KOPT-K1 (cell line): ENCODE measurements at regions not wholly inside any gene's neighbourhood (a gene's known extent, or its start where the extent isn't known, plus 50 kb on each side); places are given as distances from the start of the nearest gene placed in this dataset.
"Not testable (repeated sequence)": the region's sequence is repeated elsewhere in the genome, so short reads cannot be mapped to it uniquely, and the experiment has no call there.

Experiments used
- H3K27ac ChIP-seq: fragments of 200-600 bp; sonication (generic); 2 replicates; pipeline ENCODE4 v1.5.1; 2016; ENCODE audit warnings: antibody characterized with exemption, mild to moderate bottlenecking, low read depth, low read length; ENCODE audit not compliant: poor library complexity, severe bottlenecking
- H3K36me3 ChIP-seq: fragments of 200-600 bp; sonication (generic); 2 replicates; pipeline ENCODE4 v1.5.1; 2017; ENCODE audit warnings: antibody characterized with exemption, mild to moderate bottlenecking, low read length, moderate library complexity; ENCODE audit not compliant: insufficient read depth
- H3K9me3 ChIP-seq: fragments of 200-600 bp; sonication (generic); 2 replicates; pipeline ENCODE4 v1.5.1; 2017; ENCODE audit warnings: antibody characterized with exemption, low read length, mild to moderate bottlenecking; ENCODE audit not compliant: insufficient read depth, poor library complexity, severe bottlenecking

DNA sequence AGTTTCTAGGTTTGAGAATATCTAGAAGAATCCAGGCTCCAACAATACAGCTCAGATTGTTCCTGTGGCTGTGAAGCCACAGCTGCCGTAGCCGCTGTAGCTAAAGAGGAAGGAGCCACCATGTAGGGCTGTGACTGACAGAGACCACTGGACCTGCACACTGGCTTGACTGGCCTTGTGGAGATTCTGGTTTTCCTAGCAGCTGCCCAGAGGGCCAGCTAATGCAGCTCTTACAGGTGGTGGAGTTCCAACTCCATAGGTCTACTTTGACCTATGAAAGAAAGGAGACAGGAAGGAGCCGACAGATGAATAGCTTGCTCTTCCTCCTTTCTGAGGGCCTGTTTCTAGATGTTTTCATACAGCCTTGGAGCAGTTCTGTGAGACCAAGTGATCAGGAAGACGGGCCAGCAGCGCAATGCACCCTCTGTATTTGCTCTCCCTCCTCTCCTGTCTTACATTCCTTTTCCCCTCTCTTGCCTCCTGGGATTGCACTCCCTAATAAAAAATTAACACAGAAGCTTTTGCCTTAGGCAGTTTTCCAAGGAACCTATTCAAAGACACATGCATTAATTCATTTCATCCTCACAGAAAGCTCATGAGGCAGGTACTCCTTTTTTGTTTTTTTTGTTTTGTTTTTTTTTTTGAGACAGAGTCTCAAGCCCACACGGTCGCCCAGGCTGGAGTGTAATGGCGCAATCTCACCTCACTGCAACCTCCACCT is 51.8 kb upstream of the MYB start:
- no peaks in the 10 kb centered on the region for H3K36me3 ChIP-seq
- no peaks in the 10 kb centered on the region for H3K9me3 ChIP-seq
- peak overlapping the region; percentile 78 for H3K27ac ChIP-seq

DNA sequence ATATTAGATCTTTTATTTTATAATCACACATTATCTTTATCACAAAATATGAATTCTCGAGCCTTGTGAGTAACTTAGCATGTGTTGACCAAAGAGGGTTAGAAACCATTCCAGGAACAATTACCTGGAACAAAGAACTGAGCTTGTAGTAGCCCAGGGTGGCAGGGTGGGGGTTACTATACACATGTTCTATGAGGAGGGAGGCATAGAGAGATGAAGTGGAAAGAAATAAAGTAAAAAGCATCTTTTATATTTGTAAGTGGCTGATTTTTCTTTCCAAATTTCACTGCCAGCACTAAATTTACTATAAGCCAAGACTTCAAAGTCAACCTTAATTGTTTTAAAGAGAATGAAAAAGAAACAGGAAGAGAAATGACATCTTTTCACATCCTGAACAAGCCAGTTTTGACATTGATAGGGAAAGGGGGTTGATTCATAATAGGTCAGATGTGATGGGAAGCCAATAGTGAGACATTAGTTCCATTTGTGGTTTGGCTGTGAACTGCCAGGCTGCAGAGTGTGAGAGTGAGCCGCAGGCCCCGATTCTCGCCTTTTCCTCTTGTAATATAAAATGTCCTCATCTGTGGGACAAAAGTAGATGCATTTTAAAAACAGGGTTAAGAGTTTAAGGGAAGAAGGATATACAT is 52.7 kb upstream of the MYB start:
- Histone ChIP-seq H3K27ac (peak overlapping the region; percentile 78), H3K36me3 (no peaks in the 10 kb centered on the region), H3K9me3 (no peaks in the 10 kb centered on the region)

DNA sequence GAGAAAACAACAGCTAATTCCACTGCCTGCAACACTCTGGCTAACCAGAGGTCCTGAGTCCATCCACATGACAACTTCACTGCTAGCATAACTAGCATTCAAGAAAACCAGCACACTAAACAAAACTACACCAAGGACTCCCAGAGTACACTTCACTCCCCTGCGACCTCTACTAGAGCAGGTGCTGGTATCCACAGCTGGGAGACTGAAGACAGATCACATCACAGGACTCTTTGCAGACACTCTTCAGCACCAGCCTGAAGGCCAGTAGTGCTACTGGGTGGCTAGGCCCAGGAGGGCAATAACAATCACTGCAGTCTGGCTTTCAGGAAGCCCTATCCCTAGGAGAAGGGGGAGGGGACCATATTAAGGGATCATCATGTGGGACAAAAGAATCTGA is 54.4 kb upstream of the MYB start:
- Histone ChIP-seq H3K36me3 (no peaks in the 10 kb centered on the region), H3K27ac (peak overlapping the region; percentile 9), H3K9me3 (no peaks in the 10 kb centered on the region)

GRCh38 chr6:135126034-135126433 is 55.1 kb upstream of the MYB start:
- Histone ChIP-seq H3K27ac (no peak overlapping the region), H3K36me3 (no peaks in the 10 kb centered on the region), H3K9me3 (no peaks in the 10 kb centered on the region)

DNA sequence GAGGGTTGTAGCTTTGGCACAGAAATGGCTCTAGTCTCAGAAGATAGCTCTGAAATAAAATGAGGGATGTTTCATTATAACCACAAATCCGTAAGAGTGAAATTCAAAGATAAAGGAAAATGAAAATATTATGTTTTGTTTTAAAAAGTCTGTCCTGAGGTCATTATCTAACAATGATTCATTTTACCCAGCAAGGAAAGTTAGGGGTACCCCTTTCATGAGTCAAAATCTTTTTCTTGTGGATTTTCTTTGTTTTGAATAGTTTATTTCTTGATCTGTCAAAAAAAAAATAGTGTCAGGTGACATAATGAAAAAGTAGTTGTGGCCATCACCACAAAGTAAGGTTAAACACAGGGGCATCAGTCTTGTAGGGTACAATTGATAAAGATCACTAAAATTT is 59.7 kb upstream of the MYB start:
- no peaks in the 10 kb centered on the region for H3K9me3 ChIP-seq
- no peaks in the 10 kb centered on the region for H3K36me3 ChIP-seq
- no peak overlapping the region for H3K27ac ChIP-seq

DNA sequence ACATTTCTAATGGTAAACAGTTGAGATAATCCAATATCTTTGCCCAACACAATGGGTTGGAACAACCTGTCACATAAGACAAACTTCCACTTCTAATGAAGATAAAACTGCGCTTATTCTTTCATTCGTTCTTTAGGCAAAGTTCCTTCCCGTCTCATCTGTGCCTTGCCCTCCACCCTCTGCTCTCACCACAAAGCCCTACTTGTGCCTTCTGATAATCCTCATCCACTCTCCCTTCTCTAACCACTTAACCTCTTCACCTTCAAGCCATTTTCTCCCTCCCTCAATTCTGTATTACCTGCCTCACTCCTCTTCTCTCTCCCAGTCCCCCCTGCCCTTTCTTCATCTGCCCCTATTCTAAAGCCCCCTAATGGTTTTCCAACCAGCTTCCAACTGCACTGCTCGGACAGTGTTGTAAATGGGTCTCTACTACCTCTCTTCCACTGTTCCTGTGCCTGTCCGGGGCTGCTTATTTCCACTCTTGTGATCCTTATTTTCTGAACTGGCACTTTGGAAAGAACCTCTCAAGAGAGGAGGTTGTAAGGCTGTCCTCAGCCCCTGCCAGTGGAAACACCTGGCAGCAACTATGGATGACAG is 62.9 kb upstream of the MYB start:
- Histone ChIP-seq H3K27ac (no peak overlapping the region), H3K9me3 (no peaks in the 10 kb centered on the region), H3K36me3 (no peaks in the 10 kb centered on the region)

DNA sequence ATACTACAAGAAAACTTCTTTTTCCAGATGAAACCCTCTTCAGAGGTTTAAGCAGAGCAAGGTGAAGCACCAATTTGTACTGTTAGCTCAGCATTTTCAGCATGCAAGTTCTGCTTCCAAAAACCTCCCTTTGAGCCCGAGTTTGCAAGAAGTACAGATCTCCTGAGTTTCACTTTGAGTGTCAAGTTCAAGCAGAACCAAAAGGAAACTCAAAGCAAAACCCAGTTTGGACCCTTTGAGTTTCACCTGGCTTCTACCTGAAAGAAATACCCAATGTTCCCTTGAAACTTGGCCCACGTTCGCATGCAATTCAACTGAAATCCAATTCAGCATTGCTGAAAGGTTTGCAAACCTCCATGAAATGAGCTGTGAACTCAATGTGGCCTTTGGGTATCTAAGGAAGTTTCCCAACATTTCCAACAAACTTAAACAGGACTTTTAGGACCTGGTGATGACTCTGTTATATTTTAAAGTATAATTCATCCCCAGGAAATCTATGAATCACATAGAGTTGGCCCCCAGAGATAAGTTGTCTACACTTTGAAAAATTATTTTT is 62.9 kb upstream of the HBS1L start:
- peak overlapping the region; percentile 27 for H3K27ac ChIP-seq
- no peaks in the 10 kb centered on the region for H3K9me3 ChIP-seq
- no peaks in the 10 kb centered on the region for H3K36me3 ChIP-seq

DNA sequence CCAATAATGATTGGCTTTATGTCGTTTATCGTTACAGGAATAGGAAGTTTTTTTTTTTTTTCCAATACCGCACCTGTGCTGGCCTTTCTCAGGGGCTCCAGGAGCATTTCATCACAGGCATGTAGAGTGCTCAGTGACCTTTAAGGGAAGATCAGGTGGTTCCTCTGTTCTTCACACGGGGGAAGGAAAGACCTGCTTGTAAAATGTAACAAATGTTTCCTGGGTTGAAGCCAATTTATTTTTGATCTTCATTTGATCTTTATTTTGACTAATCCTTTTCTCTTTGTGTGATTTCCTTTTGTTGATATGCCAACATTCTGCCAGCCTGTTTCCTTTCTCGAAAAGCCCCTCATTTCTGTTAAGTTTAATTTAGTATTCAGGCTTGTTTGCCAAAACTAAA is 61.9 kb upstream of the HBS1L start:
- no peaks in the 10 kb centered on the region for H3K9me3 ChIP-seq

DNA sequence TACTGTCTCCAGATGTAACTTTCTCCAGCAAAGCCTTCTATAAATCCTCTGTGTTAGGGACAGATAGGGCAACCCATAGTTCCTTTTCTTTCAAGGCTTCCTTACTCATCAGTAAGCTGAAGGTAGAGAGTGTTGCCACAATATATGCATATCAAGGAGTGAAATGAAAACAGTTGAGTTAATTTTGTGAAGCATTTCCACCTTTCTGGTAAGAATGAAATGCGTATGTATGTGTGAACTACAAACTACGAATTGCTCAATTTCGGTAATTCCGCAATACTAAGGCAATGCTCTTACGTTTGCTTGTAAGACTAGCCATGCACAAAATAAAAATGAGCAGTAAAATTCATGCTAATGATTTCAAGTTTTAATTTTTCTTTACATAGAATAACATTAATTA is 61.2 kb upstream of the HBS1L start:
- no peaks in the 10 kb centered on the region for H3K36me3 ChIP-seq
- H3K9me3 ChIP-seq, result no peaks in the 10 kb centered on the region
- H3K27ac ChIP-seq, result no peak overlapping the region

More for the DNA sequence above, 61.9 kb upstream of the HBS1L start:
- peak overlapping the region; percentile 27 for H3K27ac ChIP-seq
- no peaks in the 10 kb centered on the region for H3K36me3 ChIP-seq

- H3K27ac ChIP-seq, result no peak overlapping the region
- no peaks in the 10 kb centered on the region for H3K36me3 ChIP-seq
- H3K9me3 ChIP-seq, result no peaks in the 10 kb centered on the region
These were observed 60.8 kb upstream of the HBS1L start for GRCh38 chr6:135115411-135115810.

DNA sequence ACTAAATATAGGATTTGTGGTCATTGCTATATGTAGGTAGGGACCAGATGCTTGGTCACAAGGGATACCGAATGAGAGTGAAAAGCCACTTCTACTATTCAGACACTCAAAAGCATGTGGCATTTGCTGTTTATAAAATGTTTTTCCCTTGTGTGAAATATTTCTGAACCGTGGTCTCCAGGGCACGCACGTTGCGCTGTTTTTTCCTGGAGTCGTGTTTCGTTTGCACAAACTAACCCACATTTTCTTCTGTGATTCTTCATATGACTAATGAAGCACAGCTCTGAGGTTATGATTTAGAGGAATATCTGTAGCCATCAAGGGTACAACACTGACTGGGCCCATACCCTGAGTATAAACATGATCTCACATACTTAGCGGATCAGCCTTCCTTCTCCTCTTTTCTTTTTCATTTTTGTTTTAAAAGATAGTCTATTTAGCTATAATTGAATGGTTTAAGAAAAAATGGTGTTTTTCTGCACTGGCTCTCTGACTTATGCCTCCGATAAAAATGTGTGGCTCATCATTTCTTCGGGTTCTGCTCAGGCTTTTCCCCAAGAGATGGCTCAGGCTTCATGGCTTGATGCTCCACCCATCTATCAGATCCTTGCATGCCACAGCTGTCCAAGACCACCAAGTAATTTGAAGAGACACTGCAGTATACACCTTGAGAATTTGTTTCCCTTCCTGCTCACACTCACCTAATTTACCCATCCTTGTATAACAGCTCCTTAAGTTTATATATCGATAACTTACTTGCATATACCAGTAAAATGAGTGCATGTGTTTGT is 59.9 kb upstream of the HBS1L start:
- H3K9me3 ChIP-seq, result no peaks in the 10 kb centered on the region
- no peak overlapping the region for H3K27ac ChIP-seq
- H3K36me3 ChIP-seq, result no peaks in the 10 kb centered on the region

DNA sequence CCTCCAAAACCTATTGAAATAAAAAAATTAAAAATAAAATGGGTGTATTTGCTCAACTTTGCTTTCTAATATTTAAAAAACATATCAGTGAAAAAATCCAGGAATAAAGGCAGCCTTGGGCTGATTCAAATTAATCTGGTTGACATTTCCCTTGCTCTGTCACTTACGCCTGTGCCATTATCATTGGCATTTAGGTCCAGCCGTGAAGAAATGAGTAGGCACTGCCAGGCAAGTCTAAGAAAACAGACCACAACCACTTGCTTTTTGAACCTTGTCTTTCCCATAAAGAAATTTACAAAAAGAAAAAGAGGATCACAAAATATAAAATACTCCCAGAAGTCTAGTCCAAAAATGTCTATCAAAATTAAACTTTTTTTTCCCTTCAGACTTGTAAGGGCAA is 59.2 kb upstream of the HBS1L start:
- no peaks in the 10 kb centered on the region for H3K36me3 ChIP-seq
- H3K9me3 ChIP-seq, result no peaks in the 10 kb centered on the region
- H3K27ac ChIP-seq, result no peak overlapping the region

DNA sequence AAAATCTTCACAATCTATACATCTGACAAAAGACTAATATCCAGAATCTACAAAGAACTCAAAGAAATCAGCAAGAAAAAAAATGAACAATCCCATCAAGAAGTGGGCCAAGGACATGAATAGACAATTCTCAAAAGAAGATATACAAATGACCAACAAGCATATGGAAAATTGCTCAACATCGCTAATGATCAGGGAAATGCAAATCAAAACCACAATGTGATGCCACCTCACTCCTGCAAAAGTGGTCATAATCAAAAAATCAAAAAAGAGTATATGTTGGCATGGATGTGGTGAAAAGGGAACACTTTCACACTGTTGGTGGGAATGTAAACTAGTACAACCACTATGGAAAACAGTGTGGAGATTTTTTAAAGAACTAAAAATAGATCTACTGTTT is 58.3 kb upstream of the HBS1L start:
- not testable (repeated sequence) for H3K9me3 ChIP-seq, H3K36me3 ChIP-seq

GRCh38 chr6:135110261-135110781 is 55.7 kb upstream of the HBS1L start:
- not testable (repeated sequence) for H3K36me3 ChIP-seq, H3K9me3 ChIP-seq, H3K27ac ChIP-seq

More for the DNA sequence above, 58.3 kb upstream of the HBS1L start:
- H3K27ac ChIP-seq, result not testable (repeated sequence)

- Histone ChIP-seq H3K36me3 (no peaks in the 10 kb centered on the region), H3K27ac (no peak overlapping the region), H3K9me3 (no peaks in the 10 kb centered on the region)
These were observed 55.1 kb upstream of the HBS1L start for GRCh38 chr6:135109761-135110160.
